A549 (cell line): ENCODE measurements at regions not wholly inside any gene's neighbourhood (a gene's known extent, or its start where the extent isn't known, plus 50 kb on each side); places are given as distances from the start of the nearest gene placed in this dataset.

Source experiments
- CHD2 ChIP-seq: fragments of 150-350 bp; IDR thresholded peaks from 2 replicates; pipeline ENCODE4 v1.6.1; 2014; ENCODE audit warnings: low read length; ENCODE audit not compliant: partially characterized antibody
- EP300 ChIP-seq, 2 experiments: fragments of >200 bp; sonication (Bioruptor Twin); formaldehyde crosslinking; IDR thresholded peaks; 2 replicates in 1 of 2; 3 replicates in 1 of 2; pipeline ENCODE4 v1.6.1; 2016 to 2017
- HOXA7 ChIP-seq: fragments of 250-450 bp; sonication (Bioruptor Pico); IDR thresholded peaks from 2 replicates; pipeline ENCODE4 v1.5.0; 2020; ENCODE audit warnings: mild to moderate bottlenecking, moderate library complexity
- KDM5A ChIP-seq: fragments of 200-600 bp; sonication (generic); IDR thresholded peaks from 2 replicates; pipeline ENCODE4 v1.6.1; 2016; ENCODE audit warnings: antibody characterized with exemption, mild to moderate bottlenecking
- NR3C1 ChIP-seq: fragments of >200 bp; sonication (Bioruptor Twin); formaldehyde crosslinking; IDR thresholded peaks from 3 replicates; pipeline ENCODE4 v1.6.1; 2017
- POLR2A ChIP-seq: IDR thresholded peaks from 2 replicates; pipeline ENCODE4 v1.6.1; 2012; ENCODE audit warnings: mild to moderate bottlenecking, low read length
- TFCP2L1 ChIP-seq: fragments of 250-450 bp; sonication (Bioruptor Pico); IDR thresholded peaks from 2 replicates; pipeline ENCODE4 v1.5.0; 2021; ENCODE audit warnings: mild to moderate bottlenecking
- TF ChIP-seq, protein P1 (sequence below): fragments of >200 bp; sonication (Bioruptor Twin); formaldehyde crosslinking; IDR thresholded peaks from 3 replicates; pipeline ENCODE4 v1.5.1; 2016
- TF ChIP-seq, protein P2 (sequence below): fragments of 200-600 bp; sonication (generic); IDR thresholded peaks from 2 replicates; pipeline ENCODE4 v1.6.1; 2016; ENCODE audit warnings: antibody characterized with exemption, mild to moderate bottlenecking, moderate library complexity

GRCh38 chr9:134492281-134492691, 149.3 kb upstream of the COL5A1 start:
- TF ChIP-seq TFCP2L1 (CRISPR knock-in tag) (no peak), HOXA7 (CRISPR knock-in tag) (no peak), POLR2A (no peak), NR3C1 (no peak), CHD2 (no peak), EP300 (IDR thresholded peaks at IDR 0.05) (no peak), KDM5A (no peak)
- TF ChIP-seq, protein P1, sequence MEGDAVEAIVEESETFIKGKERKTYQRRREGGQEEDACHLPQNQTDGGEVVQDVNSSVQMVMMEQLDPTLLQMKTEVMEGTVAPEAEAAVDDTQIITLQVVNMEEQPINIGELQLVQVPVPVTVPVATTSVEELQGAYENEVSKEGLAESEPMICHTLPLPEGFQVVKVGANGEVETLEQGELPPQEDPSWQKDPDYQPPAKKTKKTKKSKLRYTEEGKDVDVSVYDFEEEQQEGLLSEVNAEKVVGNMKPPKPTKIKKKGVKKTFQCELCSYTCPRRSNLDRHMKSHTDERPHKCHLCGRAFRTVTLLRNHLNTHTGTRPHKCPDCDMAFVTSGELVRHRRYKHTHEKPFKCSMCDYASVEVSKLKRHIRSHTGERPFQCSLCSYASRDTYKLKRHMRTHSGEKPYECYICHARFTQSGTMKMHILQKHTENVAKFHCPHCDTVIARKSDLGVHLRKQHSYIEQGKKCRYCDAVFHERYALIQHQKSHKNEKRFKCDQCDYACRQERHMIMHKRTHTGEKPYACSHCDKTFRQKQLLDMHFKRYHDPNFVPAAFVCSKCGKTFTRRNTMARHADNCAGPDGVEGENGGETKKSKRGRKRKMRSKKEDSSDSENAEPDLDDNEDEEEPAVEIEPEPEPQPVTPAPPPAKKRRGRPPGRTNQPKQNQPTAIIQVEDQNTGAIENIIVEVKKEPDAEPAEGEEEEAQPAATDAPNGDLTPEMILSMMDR = no peak
- TF ChIP-seq, protein P2, sequence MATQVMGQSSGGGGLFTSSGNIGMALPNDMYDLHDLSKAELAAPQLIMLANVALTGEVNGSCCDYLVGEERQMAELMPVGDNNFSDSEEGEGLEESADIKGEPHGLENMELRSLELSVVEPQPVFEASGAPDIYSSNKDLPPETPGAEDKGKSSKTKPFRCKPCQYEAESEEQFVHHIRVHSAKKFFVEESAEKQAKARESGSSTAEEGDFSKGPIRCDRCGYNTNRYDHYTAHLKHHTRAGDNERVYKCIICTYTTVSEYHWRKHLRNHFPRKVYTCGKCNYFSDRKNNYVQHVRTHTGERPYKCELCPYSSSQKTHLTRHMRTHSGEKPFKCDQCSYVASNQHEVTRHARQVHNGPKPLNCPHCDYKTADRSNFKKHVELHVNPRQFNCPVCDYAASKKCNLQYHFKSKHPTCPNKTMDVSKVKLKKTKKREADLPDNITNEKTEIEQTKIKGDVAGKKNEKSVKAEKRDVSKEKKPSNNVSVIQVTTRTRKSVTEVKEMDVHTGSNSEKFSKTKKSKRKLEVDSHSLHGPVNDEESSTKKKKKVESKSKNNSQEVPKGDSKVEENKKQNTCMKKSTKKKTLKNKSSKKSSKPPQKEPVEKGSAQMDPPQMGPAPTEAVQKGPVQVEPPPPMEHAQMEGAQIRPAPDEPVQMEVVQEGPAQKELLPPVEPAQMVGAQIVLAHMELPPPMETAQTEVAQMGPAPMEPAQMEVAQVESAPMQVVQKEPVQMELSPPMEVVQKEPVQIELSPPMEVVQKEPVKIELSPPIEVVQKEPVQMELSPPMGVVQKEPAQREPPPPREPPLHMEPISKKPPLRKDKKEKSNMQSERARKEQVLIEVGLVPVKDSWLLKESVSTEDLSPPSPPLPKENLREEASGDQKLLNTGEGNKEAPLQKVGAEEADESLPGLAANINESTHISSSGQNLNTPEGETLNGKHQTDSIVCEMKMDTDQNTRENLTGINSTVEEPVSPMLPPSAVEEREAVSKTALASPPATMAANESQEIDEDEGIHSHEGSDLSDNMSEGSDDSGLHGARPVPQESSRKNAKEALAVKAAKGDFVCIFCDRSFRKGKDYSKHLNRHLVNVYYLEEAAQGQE = no peak
